Skeletal muscle tissue (tissue), 3 donors: ENCODE measurements at regions not wholly inside any gene's neighbourhood (a gene's known extent, or its start where the extent isn't known, plus 50 kb on each side); places are given as distances from the start of the nearest gene placed in this dataset.
"Not testable (repeated sequence)": the region's sequence is repeated elsewhere in the genome, so short reads cannot be mapped to it uniquely, and the experiment has no call there.

Experiments used
- H3K27ac ChIP-seq: one replicate; pipeline ENCODE4 v1.7.0; 2013; ENCODE audit warnings: mild to moderate bottlenecking, low read depth, low read length, inconsistent platforms
- H3K27me3 ChIP-seq, 3 donors: one replicate each; pipeline ENCODE4 v1.7.0; 2013; ENCODE audit warnings: low read length in 3 of 3; ENCODE audit not compliant: control insufficient read depth in 3 of 3, insufficient read depth in 3 of 3
- H3K36me3 ChIP-seq, 3 donors: one replicate each; pipeline ENCODE4 v1.7.0; 2013; ENCODE audit warnings: low read length in 3 of 3; ENCODE audit not compliant: control insufficient read depth in 3 of 3, insufficient read depth in 3 of 3
- H3K4me1 ChIP-seq, 3 donors: one replicate each; pipeline ENCODE4 v1.7.0; 2013; ENCODE audit warnings: low read length in 3 of 3, mild to moderate bottlenecking in 3 of 3; ENCODE audit not compliant: control insufficient read depth in 3 of 3, insufficient read depth in 3 of 3
- H3K4me3 ChIP-seq, 3 donors: one replicate each; pipeline ENCODE4 v1.7.0; 2013; ENCODE audit warnings: low read length in 3 of 3
- H3K9ac ChIP-seq, 3 donors: one replicate each; pipeline ENCODE4 v1.7.0; 2013; ENCODE audit warnings: low read length in 3 of 3, mild to moderate bottlenecking in 3 of 3, moderate library complexity in 2 of 3, low read depth in 1 of 3
- H3K9me3 ChIP-seq, 3 donors: one replicate each; pipeline ENCODE4 v1.7.0; 2013; ENCODE audit warnings: low read length in 3 of 3; ENCODE audit not compliant: control insufficient read depth in 3 of 3
- donor health status: Osteomylitis.

- Histone ChIP-seq H3K9ac (no peak overlapping the region), H3K4me1 (no peaks in the 10 kb centered on the region), H3K36me3 (no peaks in the 10 kb centered on the region), H3K4me3 (no peak overlapping the region), H3K9me3 (no peaks in the 10 kb centered on the region), H3K27ac (no peak overlapping the region), H3K27me3 (no peaks in the 10 kb centered on the region)
Measured at GRCh38 chr4:85018983-85019382, 52.5 kb upstream of the WDFY3 start.

- no peaks in the 10 kb centered on the region for H3K9me3 ChIP-seq
Measured at GRCh38 chr4:85019411-85019810, 52.9 kb upstream of the WDFY3 start.

DNA sequence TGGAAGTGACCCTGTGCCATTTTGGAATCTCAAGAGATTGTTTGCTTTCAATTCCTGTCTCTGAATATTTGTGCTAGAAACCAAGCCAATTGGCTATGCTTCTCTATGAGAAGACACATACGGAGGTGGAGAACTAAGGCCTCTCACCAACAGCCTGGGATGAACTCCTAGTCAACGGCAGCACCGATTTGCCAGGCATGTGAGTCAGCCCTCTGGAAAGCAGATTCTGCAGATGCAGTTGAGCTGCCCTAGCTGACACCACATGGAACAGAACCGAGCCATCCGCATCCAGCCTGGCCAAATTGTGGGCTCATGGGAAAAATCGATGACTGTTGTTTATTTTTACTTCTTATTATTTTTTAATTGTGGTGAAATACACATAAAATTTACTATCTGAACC is 58.2 kb upstream of the WDFY3 start:
- Histone ChIP-seq H3K36me3 (no peaks in the 10 kb centered on the region), H3K9ac (no peak overlapping the region), H3K4me3 (no peak overlapping the region), H3K9me3 (peaks cover 0 to 2% (median 0%) of the 10 kb centered on the region in 3 donors), H3K27me3 (no peaks in the 10 kb centered on the region), H3K27ac (no peak overlapping the region), H3K4me1 (no peaks in the 10 kb centered on the region)

More at GRCh38 chr4:85019411-85019810, 52.9 kb upstream of the WDFY3 start:
- H3K9ac ChIP-seq: no peak overlapping the region
- no peaks in the 10 kb centered on the region for H3K4me1 ChIP-seq
- H3K4me3 ChIP-seq: no peak overlapping the region
- H3K27ac ChIP-seq: no peak overlapping the region
- no peaks in the 10 kb centered on the region for H3K36me3 ChIP-seq
- H3K27me3 ChIP-seq: no peaks in the 10 kb centered on the region

DNA sequence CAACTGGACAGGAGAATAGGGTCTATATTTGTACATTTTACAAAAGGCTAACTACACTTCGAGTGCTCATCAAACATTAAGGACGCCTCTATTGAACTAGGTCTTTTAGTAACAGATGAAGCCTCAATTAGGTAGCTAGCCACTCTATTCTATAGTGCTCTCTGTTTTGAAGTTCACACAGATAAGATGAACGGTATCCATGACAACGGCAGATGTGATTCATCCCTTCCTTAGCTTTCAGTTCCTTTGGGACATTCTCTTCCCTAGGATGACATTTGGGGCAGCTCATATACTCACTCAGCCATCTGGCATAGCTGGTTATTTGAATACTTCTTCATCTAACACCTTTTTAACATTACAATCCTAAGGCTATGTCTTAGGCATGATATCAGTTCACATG is 62.4 kb upstream of the WDFY3 start:
- H3K27ac ChIP-seq: no peak overlapping the region
- no peak overlapping the region for H3K4me3 ChIP-seq
- H3K9ac ChIP-seq: no peak overlapping the region
- H3K9me3 ChIP-seq: peaks cover 0 to 2% (median 0%) of the 10 kb centered on the region in 3 donors
- H3K4me1 ChIP-seq: no peaks in the 10 kb centered on the region
- H3K27me3 ChIP-seq: no peaks in the 10 kb centered on the region
- no peaks in the 10 kb centered on the region for H3K36me3 ChIP-seq

DNA sequence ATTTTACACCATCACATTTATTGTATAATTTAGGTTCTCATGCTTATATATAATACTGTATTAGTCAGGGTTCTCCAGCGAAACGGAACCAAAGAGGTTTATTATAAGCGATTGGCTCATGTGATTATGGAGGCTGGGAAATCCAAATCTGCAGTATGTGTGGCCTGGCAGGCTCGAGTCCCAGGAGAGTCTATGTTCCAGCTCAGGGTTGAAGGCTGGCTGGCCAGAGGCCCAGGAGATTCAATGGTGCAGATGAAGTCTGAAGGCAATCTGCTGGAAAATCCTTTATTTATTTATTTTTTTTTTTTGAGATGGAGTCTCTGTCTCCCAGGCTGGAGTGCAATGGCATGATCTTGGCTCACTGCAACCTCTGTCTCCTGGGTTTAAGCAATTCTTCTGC is 63.0 kb upstream of the WDFY3 start:
- Histone ChIP-seq H3K36me3 (no peaks in the 10 kb centered on the region), H3K27ac (no peak overlapping the region), H3K4me3 (no peak overlapping the region), H3K9me3 (peaks cover 0 to 2% (median 0%) of the 10 kb centered on the region in 3 donors), H3K9ac (no peak overlapping the region), H3K27me3 (no peaks in the 10 kb centered on the region), H3K4me1 (no peaks in the 10 kb centered on the region)

- Histone ChIP-seq H3K9ac (no peak overlapping the region), H3K4me1 (no peaks in the 10 kb centered on the region), H3K27me3 (no peaks in the 10 kb centered on the region), H3K27ac (no peak overlapping the region), H3K36me3 (no peaks in the 10 kb centered on the region), H3K4me3 (no peak overlapping the region), H3K9me3 (peaks cover 0 to 2% (median 0%) of the 10 kb centered on the region in 3 donors)
Measured at GRCh38 chr4:85030156-85030555, 63.7 kb upstream of the WDFY3 start.

GRCh38 chr4:85033838-85034237 is 67.3 kb upstream of the WDFY3 start:
- not testable (repeated sequence) for H3K27me3 ChIP-seq, H3K4me3 ChIP-seq, H3K27ac ChIP-seq, H3K9ac ChIP-seq, H3K9me3 ChIP-seq, H3K36me3 ChIP-seq, H3K4me1 ChIP-seq

DNA sequence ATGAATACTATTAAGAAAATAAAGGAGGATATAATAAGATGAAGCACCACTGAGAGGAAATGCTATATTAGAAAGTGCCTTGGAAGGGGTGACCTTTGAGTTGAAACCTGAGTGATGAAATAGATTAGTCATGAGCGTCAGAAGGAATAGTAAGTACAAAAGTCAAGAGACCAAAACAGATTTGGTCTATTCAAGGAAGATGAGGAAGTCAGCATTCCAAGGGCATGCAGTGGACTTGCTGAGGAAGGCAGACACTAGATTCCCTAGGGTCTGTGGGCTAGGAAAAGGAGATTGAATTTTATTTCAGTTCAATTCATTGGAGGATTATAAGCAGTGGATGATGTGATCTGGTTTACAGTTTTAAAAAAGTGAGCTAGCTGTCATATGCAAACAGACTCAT is 73.0 kb upstream of the WDFY3 start:
- Histone ChIP-seq H3K36me3 (no peaks in the 10 kb centered on the region), H3K27me3 (no peaks in the 10 kb centered on the region), H3K4me3 (no peak overlapping the region), H3K27ac (no peak overlapping the region), H3K4me1 (no peaks in the 10 kb centered on the region), H3K9ac (no peak overlapping the region), H3K9me3 (no peaks in the 10 kb centered on the region)

DNA sequence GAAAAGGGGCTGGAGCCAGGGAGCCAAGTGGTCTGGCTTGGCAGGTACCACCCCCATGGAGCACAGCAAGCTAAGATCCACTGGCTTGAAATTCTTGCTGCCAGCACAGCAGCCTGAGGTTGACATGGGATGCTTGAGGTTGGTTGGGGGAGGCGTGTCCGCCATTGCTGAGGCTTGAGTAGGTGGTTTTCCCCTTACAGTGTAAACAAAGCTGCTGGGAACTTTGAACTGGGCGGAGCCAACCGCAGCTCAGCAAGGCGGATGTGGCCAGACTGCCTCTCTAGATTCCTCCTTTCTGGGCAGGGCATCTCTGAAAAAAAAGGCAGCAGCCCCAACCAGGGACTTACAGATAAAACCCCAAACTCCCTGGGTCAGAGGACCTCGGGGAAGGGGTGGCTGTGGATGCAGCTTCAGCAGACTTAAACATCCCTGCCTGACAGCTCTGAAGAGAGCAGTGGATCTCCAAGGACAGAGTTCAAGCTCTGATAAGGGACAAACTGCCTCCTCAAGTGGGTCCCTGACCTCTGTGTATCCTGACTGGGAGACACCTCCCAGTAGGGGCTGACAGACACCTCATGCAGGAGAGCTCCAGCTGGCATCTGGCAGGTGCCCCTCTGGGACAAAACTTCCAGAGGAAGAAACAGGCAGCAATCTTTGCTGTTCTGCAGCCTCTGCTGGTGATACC is 77.5 kb upstream of the WDFY3 start:
- not testable (repeated sequence) for H3K27ac ChIP-seq, H3K4me3 ChIP-seq, H3K27me3 ChIP-seq, H3K9me3 ChIP-seq, H3K4me1 ChIP-seq, H3K9ac ChIP-seq, H3K36me3 ChIP-seq

GRCh38 chr4:85050736-85051135 is 84.2 kb upstream of the WDFY3 start:
- Histone ChIP-seq H3K27me3 (no peaks in the 10 kb centered on the region), H3K9ac (no peak overlapping the region), H3K36me3 (no peaks in the 10 kb centered on the region), H3K4me1 (no peaks in the 10 kb centered on the region), H3K27ac (no peak overlapping the region), H3K9me3 (no peaks in the 10 kb centered on the region), H3K4me3 (no peak overlapping the region)
